WTC11 (cell line): ENCODE measurements at regions not wholly inside any gene's neighbourhood (a gene's known extent, or its start where the extent isn't known, plus 50 kb on each side); places are given as distances from the start of the nearest gene placed in this dataset.

Experiments used
- ATAC-seq: fragments of 200-7000 bp; cut with Tn5 transposase; 2 replicates; pipeline ENCODE4 v1.10.0; 2021; ENCODE audit warnings: mild to moderate bottlenecking, moderate library complexity
- CTCF ChIA-PET: fragments of 300-600 bp; sonication (Branson Sonifier 250); formaldehyde crosslinking; loops from one replicate; lab custom pipeline; 2021; ENCODE audit warnings: antibody characterized with exemption; lab: Charles Lee
- POLR2A ChIA-PET: fragments of 350-600 bp; sonication (Branson Sonifier 250); formaldehyde crosslinking; loops from one replicate; lab custom pipeline; 2021; ENCODE audit warnings: antibody characterized with exemption; lab: Charles Lee
- DNase-seq: peaks from one replicate; pipeline ENCODE4 v3.0.0; 2021; ENCODE audit warnings: low spot score
- H3K27ac Mint-ChIP-seq: 2 replicates; pipeline ENCODE4 v1.8.0; 2021; ENCODE audit warnings: mixed read lengths
- H3K27me3 Mint-ChIP-seq: 2 replicates; pipeline ENCODE4 v1.8.0; 2021; ENCODE audit warnings: low read depth, mild to moderate bottlenecking, moderate library complexity, mixed read lengths
- H3K36me3 Mint-ChIP-seq: 2 replicates; pipeline ENCODE4 v1.8.0; 2021; ENCODE audit warnings: mixed read lengths
- H3K4me1 Mint-ChIP-seq: 2 replicates; pipeline ENCODE4 v1.8.0; 2022; ENCODE audit warnings: mixed read lengths
- H3K4me3 Mint-ChIP-seq: 2 replicates; pipeline ENCODE4 v1.8.0; 2021; ENCODE audit warnings: mild to moderate bottlenecking, moderate library complexity, mixed read lengths
- H3K9me3 Mint-ChIP-seq: 2 replicates; pipeline ENCODE4 v1.8.0; 2021; ENCODE audit warnings: mixed read lengths
- AR ChIP-seq: fragments of 250-450 bp; sonication (Bioruptor Pico); IDR thresholded peaks from 2 replicates; pipeline ENCODE4 v1.9.0; 2021; ENCODE audit warnings: mild to moderate bottlenecking
- ATF1 ChIP-seq: sonication (generic); formaldehyde crosslinking; IDR thresholded peaks from 2 replicates; pipeline ENCODE4 v1.8.1; 2023; ENCODE audit warnings: mild to moderate bottlenecking, moderate library complexity, missing genetic modification reagents
- CREM ChIP-seq: sonication (generic); formaldehyde crosslinking; IDR thresholded peaks from 2 replicates; pipeline ENCODE4 v1.8.1; 2022; ENCODE audit warnings: mild to moderate bottlenecking, missing genetic modification reagents, moderate library complexity
- E2F5 ChIP-seq: sonication (generic); formaldehyde crosslinking; IDR thresholded peaks from 2 replicates; pipeline ENCODE4 v1.8.1; 2022; ENCODE audit warnings: mild to moderate bottlenecking, moderate library complexity, missing genetic modification reagents
- EMX1 ChIP-seq: fragments of 250-450 bp; sonication (Bioruptor Pico); IDR thresholded peaks from 2 replicates; pipeline ENCODE4 v1.8.0; 2021; ENCODE audit warnings: mild to moderate bottlenecking
- FOXK1 ChIP-seq: sonication (generic); formaldehyde crosslinking; IDR thresholded peaks from 2 replicates; pipeline ENCODE4 v1.8.0; 2022; ENCODE audit warnings: mild to moderate bottlenecking, moderate library complexity, missing genetic modification reagents
- GRHL2 ChIP-seq: fragments of 250-450 bp; sonication (Bioruptor Pico); IDR thresholded peaks from 2 replicates; pipeline ENCODE4 v1.8.0; 2022; ENCODE audit warnings: mild to moderate bottlenecking, moderate library complexity; ENCODE audit not compliant: insufficient replicate concordance, severe bottlenecking
- MXD4 ChIP-seq: fragments of 250-450 bp; sonication (Bioruptor Pico); IDR thresholded peaks from 2 replicates; pipeline ENCODE4 v1.8.0; 2021; ENCODE audit warnings: mild to moderate bottlenecking, moderate library complexity, borderline replicate concordance
- NR3C1 ChIP-seq: sonication (generic); formaldehyde crosslinking; conservative IDR thresholded peaks from 2 replicates; pipeline ENCODE4 v1.8.1; 2023; ENCODE audit warnings: low read depth, mild to moderate bottlenecking, missing genetic modification reagents
- OVOL2 ChIP-seq: fragments of 250-450 bp; sonication (Bioruptor Pico); IDR thresholded peaks from 2 replicates; pipeline ENCODE4 v1.9.0; 2021; ENCODE audit warnings: mild to moderate bottlenecking, borderline replicate concordance
- PRDM15 ChIP-seq: sonication (generic); formaldehyde crosslinking; IDR thresholded peaks from 2 replicates; pipeline ENCODE4 v1.8.0; 2022; ENCODE audit warnings: missing genetic modification reagents
- RELA ChIP-seq: sonication (generic); formaldehyde crosslinking; IDR thresholded peaks from 2 replicates; pipeline ENCODE4 v1.8.1; 2022; ENCODE audit warnings: missing genetic modification reagents, mild to moderate bottlenecking, borderline replicate concordance
- TEAD4 ChIP-seq: sonication (generic); formaldehyde crosslinking; IDR thresholded peaks from 2 replicates; pipeline ENCODE4 v1.8.0; 2022; ENCODE audit warnings: mild to moderate bottlenecking, missing genetic modification reagents
- USF1 ChIP-seq: sonication (generic); formaldehyde crosslinking; IDR thresholded peaks from 2 replicates; pipeline ENCODE4 v1.8.0; 2022; ENCODE audit warnings: mild to moderate bottlenecking, missing genetic modification reagents
- ZNF232 ChIP-seq: sonication (generic); formaldehyde crosslinking; IDR thresholded peaks from 2 replicates; pipeline ENCODE4 v1.8.0; 2022; ENCODE audit warnings: mild to moderate bottlenecking, missing genetic modification reagents
- ZNF263 ChIP-seq: sonication (generic); formaldehyde crosslinking; IDR thresholded peaks from 2 replicates; pipeline ENCODE4 v1.8.1; 2022; ENCODE audit warnings: low read depth, mild to moderate bottlenecking, moderate library complexity, missing genetic modification reagents
- ZNF281 ChIP-seq: sonication (generic); formaldehyde crosslinking; IDR thresholded peaks from 2 replicates; pipeline ENCODE4 v1.8.0; 2023; ENCODE audit warnings: mild to moderate bottlenecking, missing genetic modification reagents
- ZNF425 ChIP-seq: fragments of 250-450 bp; sonication (Bioruptor Pico); conservative IDR thresholded peaks from 2 replicates; pipeline ENCODE4 v1.9.0; 2021; ENCODE audit warnings: mild to moderate bottlenecking

- Mint-ChIP-seq H3K4me1 (no peaks in the 10 kb centered on the region), H3K27ac (no peak overlapping the region), H3K36me3 (no peaks in the 10 kb centered on the region), H3K9me3 (no peaks in the 10 kb centered on the region), H3K27me3 (no peaks in the 10 kb centered on the region), H3K4me3 (no peak overlapping the region)
- DNase-seq = no peak
- POLR2A ChIA-PET = no interaction called here
- TF ChIP-seq AR = no peak
- TF ChIP-seq USF1 (CRISPR knock-in tag) = no peak
- no peak for TF ChIP-seq ZNF263 (CRISPR knock-in tag)
- TF ChIP-seq CREM (CRISPR knock-in tag) = no peak
- no peak for TF ChIP-seq MXD4
- no peak for TF ChIP-seq RELA (CRISPR knock-in tag)
- no peak for TF ChIP-seq NR3C1 (CRISPR knock-in tag)
- TF ChIP-seq OVOL2 (CRISPR knock-in tag) = no peak
- TF ChIP-seq GRHL2 (CRISPR knock-in tag) = no peak
- no peak for TF ChIP-seq TEAD4 (CRISPR knock-in tag)
- TF ChIP-seq ZNF425 (CRISPR knock-in tag) = no peak
- CTCF ChIA-PET = no interaction called here
- no peak for ATAC-seq
Measured at GRCh38 chr4:27759611-27760575, 899.3 kb downstream of the STIM2 start.

- ChIA-PET POLR2A (no interaction called here), CTCF (no interaction called here)
- TF ChIP-seq ATF1 (CRISPR knock-in tag) (no peak), EMX1 (no peak), ZNF281 (CRISPR knock-in tag) (no peak), E2F5 (CRISPR knock-in tag) (no peak), ZNF232 (no peak), PRDM15 (CRISPR knock-in tag) (no peak), FOXK1 (CRISPR knock-in tag) (no peak)
Measured at GRCh38 chr4:27763830-27764525, 903.3 kb downstream of the STIM2 start.

More at GRCh38 chr4:27763830-27764525, 903.3 kb downstream of the STIM2 start:
- DNase-seq = no peak
- H3K4me1 Mint-ChIP-seq = no peaks in the 10 kb centered on the region
- 0 out of 2 replicates have a peak, but pooled peaks cover 3% of the 10 kb centered on the region for H3K9me3 Mint-ChIP-seq
- ATAC-seq = no peak
- H3K27me3 Mint-ChIP-seq = no peaks in the 10 kb centered on the region
- H3K27ac Mint-ChIP-seq = no peak overlapping the region
- no peaks in the 10 kb centered on the region for H3K36me3 Mint-ChIP-seq
- no peak overlapping the region for H3K4me3 Mint-ChIP-seq
